H7 (cell line): ENCODE measurements at regions not wholly inside any gene's neighbourhood (a gene's known extent, or its start where the extent isn't known, plus 50 kb on each side); places are given as distances from the start of the nearest gene placed in this dataset.
"Not testable (repeated sequence)": the region's sequence is repeated elsewhere in the genome, so short reads cannot be mapped to it uniquely, and the experiment has no call there.

Experiments
- DNase-seq: peaks from one replicate; pipeline ENCODE4 v3.0.0; 2012
- H3K27me3 ChIP-seq: 2 replicates; pipeline ENCODE4 v1.6.0; 2011; ENCODE audit warnings: mild to moderate bottlenecking, low read length; ENCODE audit not compliant: control insufficient read depth, insufficient read depth
- H3K36me3 ChIP-seq: replicated peaks from 2 replicates; pipeline ENCODE4 v1.5.1; 2011; ENCODE audit warnings: low read length; ENCODE audit not compliant: control insufficient read depth, insufficient read depth
- H3K4me3 ChIP-seq: 2 replicates; pipeline ENCODE4 v1.5.1; 2011; ENCODE audit warnings: low read depth, mild to moderate bottlenecking, control low read depth, low read length, moderate library complexity; ENCODE audit not compliant: insufficient read depth

DNA sequence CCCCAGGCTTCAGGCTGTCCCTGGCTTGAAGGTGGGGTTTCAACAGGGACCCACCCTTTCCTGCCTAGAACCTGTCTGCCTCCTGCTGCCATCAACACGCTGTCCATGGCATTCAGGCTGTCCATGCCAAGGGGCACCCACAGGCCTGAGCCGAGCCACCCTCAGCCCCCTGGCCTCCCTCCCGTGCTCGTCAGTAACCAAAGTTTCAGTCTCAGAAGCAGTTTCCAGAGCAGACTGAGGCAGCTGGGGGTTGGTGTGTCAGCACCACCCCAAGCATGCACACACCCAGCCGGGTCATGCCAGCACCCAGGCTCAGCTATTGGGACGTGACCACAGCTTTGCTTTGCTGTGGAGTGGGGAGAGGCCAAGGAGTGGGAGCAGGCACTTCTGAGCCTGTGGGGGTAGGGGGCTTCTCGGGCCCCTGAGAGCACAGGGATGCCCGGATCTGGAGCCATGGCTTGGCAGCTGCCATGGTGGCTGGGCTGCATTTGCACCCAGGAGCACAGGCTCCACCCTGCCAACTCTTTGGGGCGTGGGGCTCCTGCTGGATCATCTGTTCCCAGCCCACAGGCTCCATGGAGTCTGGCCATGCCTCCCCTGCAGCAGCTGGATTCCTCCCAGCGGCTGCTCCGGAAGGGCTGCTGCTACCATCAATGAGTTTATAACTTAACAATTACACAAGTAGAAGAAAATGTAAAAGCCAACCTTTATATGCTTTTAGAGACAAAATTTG lies 314.5 kb upstream of the SEMA3C start:
- no peak overlapping the region for H3K4me3 ChIP-seq
- no peaks in the 10 kb centered on the region for H3K27me3 ChIP-seq
- DNase-seq: no peak
- no peaks in the 10 kb centered on the region for H3K36me3 ChIP-seq

DNA sequence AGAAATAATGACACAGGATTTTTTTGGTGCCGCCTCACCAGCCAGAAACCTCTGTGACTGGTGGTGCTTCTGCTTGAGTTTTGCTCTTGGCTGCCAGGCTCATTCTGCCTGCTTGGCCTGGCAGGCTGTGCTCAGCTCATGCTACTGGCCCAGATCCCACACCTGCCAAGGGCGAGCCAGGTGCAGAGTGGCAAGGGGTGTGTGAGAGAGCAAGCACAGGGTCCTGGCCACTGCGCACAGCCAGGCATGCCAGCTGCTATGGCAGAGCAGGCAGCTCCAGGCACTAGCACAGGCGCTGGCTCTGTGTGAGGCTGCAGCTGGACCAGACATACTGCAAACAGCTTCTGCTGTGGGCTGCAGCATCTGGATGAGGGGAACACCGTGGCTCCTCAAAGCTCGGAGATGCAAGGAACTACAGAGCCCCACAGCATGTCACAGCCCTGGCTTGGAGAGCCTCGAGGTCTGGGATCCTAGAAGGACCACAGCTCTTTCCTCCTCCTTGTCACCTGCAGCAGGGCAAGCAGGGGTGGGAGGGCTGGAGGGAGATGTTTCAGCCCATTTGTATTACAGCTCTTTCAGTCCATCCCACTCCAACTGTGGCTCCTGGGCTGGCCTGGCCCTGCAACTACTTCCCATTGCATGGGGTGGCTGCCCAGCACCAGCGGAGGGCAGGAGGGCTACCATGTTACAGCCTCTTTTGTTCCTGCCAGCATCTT lies 313.4 kb upstream of the SEMA3C start:
- no peaks in the 10 kb centered on the region for H3K36me3 ChIP-seq
- H3K4me3 ChIP-seq: no peak overlapping the region
- no peaks in the 10 kb centered on the region for H3K27me3 ChIP-seq
- no peak for DNase-seq

DNA sequence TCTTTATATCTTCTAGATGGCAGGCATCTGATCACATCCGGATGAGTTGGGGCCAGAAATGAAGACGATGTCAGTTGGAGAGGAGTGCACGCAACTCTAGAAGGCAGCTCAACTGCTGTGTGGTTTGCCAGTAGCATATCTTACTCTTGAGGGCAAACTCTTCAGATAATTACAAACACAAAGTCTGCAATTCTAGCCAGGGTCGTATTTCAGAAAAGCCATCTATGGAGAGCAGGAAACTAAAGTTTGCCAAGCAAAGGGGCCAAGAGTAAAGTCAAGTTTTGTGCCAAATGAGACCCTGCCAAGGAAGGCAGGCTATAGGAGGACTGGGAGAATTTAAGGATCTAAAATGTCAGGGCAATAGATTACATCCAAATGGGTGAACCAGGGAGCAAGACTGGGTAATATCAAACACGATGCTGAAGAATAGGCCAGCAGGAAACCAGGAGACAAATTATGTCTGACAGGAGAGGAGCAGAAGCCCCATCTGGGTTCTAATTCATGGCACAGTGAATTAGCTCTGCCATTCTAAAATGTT lies 312.5 kb upstream of the SEMA3C start:
- DNase-seq: no peak
- no peak overlapping the region for H3K4me3 ChIP-seq
- H3K36me3 ChIP-seq: no peaks in the 10 kb centered on the region
- H3K27me3 ChIP-seq: no peaks in the 10 kb centered on the region

DNA sequence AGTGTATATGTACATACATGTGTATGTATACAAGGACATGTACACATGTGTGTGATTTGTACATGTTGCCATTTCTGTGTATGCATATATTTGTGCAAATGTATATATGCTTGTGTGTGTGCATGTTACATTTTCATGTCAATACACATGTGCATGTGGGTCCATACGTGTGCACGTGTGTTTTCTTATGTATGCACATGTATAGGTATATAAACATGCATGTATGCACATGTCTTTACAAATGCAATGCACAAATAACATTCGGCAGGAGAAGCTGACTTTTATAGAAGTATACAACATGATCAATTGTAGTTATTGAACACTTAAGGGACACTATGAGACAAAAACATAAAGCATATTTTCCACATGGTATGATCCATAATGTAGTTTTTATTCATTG lies 307.4 kb upstream of the SEMA3C start:
- Histone ChIP-seq H3K4me3 (no peak overlapping the region), H3K27me3 (no peaks in the 10 kb centered on the region), H3K36me3 (no peaks in the 10 kb centered on the region)
- no peak for DNase-seq

DNA sequence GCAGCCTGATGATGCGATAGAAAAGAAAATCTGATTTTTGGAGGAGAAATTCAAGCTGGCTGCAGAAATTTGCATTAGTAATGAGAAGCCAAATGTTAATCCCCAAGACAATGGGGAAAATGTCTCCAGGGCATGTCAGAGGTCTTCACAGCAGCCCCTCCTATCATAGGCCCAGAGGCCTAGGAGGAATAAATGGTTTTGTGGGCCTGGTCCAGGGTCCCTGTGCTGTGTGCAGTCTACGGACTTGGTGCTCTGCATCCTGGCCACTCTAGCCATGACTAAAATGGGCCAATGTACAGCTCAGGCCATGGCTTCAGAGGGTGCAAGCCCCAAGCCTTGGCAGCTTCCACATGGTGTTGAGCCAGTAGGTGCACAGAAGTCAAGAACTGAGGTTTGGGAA lies 303.8 kb upstream of the SEMA3C start:
- H3K27me3 ChIP-seq, H3K36me3 ChIP-seq, DNase-seq, H3K4me3 ChIP-seq: not testable (repeated sequence)

DNA sequence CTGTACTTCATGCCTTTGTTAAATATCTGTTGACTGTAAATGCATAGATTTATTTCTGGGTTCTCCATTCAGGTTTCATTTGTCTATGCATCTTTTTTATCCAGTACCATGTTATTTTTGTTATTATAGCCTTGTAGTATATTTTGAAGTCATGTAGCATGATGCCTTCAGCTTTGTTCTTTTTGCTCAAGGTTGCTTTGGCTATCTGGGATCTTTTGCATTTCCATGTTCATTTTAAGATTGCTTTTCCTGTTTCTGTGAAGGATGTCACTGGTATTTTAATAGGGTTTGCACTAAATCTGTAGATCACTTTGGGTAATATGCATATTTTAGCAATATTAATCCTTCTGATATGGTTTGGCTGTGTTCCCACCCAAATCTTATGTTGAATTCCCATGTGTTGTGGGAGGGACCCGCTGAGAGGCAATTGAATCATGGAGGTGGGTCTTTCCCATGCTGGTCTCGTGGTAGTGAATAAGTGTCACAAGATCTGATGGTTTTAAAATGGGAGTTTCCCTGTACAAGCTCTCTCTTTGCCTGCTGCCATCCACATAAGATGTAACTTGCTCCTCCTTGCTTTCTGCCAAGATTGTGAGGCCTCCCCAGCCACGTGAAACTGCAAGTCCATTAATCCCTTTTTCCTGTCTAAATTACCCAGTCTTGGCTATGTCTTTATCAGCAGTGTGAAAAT lies 302.8 kb upstream of the SEMA3C start:
- H3K4me3 ChIP-seq: no peak overlapping the region
- H3K36me3 ChIP-seq: no peaks in the 10 kb centered on the region
- no peaks in the 10 kb centered on the region for H3K27me3 ChIP-seq
- DNase-seq: no peak

DNA sequence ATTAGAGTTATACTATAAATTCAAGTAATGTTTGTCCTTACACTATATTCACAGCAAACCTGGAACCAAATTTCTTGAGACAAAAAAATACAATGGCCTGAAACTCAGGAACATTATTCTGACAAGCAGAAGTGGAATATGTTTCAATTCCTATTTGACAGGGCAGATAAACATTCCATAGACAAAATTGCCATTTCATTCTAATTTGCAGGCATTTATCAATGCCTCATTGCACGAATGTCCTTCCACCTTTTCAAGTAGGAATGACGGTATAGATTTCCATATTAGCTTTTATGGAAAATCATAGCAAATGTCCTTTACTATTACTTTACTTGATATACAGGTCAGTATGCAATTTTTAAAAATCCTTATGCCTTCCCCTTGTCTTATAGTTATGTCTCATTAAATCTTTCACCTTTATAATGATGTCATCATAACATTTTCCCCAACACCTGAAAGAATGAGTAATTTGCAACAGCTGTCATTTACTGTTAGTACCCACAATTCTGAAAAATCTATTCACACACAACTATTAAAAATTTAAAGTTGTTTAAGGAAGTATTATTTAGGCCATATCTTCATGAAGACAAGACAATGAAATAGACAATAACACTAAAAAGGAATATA lies 299.7 kb upstream of the SEMA3C start:
- Histone ChIP-seq H3K36me3 (no peaks in the 10 kb centered on the region), H3K4me3 (no peak overlapping the region), H3K27me3 (no peaks in the 10 kb centered on the region)
- DNase-seq: no peak

DNA sequence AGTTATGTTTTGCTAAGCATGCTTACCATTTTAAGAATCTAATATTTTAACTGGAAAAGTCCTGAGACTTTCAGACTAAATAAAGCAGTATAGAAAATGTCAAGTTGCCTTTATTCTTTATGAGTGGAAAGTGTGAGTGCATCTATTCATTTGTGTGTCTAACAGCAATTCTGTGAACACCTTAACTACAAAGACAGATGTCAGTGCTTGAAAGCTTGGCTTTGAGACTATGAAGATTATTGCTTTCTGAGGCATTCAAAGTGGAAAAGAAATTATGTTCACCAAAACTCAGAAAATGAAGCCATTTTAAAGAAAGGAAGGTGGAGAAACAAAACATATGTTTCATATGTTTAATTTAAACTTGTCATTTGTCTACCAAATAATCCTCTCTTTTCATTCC lies 294.5 kb upstream of the SEMA3C start:
- DNase-seq: no peak
- no peaks in the 10 kb centered on the region for H3K27me3 ChIP-seq
- H3K36me3 ChIP-seq: no peaks in the 10 kb centered on the region
- no peak overlapping the region for H3K4me3 ChIP-seq

DNA sequence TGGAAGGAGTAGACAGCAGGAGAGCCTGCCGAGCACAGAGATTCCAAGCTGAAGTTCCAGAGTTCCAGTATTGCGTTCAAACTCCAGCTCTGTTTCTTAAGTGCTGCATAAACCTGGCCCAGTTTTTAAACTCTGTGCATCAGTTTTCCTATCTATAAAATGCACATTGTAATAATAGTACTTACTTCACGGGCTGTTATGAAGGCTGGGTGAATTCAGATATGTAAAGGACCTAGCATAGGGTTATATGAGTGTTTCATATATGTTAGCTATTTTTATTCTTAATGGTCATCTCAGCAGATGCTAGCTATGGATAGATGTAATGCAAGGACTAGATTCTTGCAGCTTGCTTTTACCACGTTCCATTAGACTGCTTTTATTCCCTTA lies 293.1 kb upstream of the SEMA3C start:
- H3K4me3 ChIP-seq: no peak overlapping the region
- no peaks in the 10 kb centered on the region for H3K27me3 ChIP-seq
- no peaks in the 10 kb centered on the region for H3K36me3 ChIP-seq

DNA sequence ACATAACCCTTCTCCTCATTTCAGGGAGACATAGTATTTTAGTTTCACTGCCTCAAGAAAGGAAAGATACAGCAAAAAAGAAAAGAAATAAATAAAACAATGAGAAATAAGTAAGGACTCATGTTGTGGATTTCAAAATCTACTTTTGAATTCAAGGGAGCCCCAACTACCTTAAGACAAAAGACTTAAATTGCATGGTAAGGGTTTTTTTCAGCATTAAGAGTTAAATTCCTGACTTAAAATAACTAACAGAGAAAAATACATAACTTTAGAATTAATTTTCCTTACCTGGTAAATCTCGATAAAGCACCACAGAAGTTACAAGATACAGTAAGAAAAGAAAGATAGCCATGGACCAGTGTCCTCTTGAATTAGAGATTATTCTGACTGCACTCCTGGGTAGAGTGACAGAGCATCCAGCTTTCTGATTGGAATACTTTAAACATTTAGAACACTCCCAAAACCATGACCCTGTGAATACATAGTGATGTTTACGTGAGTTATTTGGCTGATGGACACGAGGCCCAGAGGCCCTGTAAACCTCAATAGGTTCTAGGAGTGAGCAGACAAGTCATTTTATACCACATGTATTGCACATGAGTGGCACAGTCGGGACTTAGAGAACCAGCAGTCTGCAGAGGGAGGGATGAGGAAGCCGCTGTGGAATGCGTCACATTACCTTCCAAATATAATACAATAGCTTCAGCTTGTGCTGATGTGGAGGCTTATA lies 292.5 kb upstream of the SEMA3C start:
- H3K4me3 ChIP-seq: no peak overlapping the region
- H3K27me3 ChIP-seq: no peaks in the 10 kb centered on the region
- H3K36me3 ChIP-seq: no peaks in the 10 kb centered on the region
- no peak for DNase-seq

More for the DNA sequence above, 293.1 kb upstream of the SEMA3C start:
- DNase-seq: no peak

DNA sequence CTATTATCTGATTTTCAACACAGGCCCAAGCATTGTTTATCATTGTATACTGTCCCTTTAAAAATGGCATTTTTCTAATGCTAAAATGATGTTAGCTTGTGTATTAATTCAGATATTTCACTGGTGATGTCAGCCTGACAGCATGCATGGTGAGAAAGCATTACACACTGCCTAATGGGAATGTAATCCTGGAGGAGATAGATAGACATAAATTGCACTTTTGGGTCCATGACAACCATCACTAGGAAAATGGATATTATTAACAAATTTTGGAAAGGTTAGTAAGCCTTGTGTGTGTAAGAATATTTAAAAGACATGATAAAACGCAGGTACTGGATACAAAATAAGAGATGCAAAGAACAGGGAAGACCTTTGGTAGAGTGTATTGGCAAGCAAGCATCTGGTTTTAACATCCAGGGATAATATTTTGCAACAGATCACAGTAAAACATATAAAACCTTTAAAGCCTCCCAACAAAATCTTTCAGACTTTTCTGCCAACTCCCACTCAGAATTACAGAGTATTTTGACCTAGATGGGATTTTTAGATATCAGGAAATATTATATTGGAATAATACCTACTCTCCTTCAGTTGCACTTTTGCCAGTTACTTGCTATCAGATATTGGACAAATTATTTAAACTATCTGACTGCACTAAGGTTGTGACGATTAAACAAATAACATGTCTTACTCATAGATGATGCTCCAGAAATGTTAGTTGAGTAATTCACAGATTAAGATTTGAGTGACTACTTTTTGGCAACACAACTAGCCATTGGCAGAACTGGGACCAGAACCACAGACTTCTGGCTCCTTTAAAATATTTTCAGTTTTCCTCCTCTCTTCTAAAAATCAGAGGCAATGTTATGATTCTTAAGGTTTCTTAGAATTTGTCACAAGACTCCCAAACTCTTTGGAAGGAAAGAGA lies 291.6 kb upstream of the SEMA3C start:
- no peak for DNase-seq

DNA sequence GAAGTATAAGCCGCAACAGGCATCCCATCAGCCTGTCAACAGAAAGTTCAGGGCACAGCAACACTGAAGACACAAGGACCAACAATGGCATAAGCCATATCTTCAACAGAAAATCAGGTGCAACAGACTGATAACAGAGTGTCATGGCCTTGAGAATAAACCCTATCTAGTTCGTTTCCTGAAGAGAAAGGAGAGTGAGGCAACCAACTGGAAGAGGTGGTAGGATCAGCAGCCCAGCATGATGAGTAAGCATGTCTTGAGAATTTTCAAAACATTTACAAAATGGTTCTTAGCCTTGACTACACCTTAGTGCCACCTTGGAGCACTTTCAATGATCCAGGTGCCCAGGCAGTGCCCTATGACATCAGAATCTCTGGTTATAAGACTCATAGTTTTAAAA lies 290.2 kb upstream of the SEMA3C start:
- no peaks in the 10 kb centered on the region for H3K36me3 ChIP-seq
- no peak overlapping the region for H3K4me3 ChIP-seq
- no peaks in the 10 kb centered on the region for H3K27me3 ChIP-seq
- DNase-seq: no peak

More for the DNA sequence above, 291.6 kb upstream of the SEMA3C start:
- H3K4me3 ChIP-seq: no peak overlapping the region
- no peaks in the 10 kb centered on the region for H3K27me3 ChIP-seq
- H3K36me3 ChIP-seq: no peaks in the 10 kb centered on the region

DNA sequence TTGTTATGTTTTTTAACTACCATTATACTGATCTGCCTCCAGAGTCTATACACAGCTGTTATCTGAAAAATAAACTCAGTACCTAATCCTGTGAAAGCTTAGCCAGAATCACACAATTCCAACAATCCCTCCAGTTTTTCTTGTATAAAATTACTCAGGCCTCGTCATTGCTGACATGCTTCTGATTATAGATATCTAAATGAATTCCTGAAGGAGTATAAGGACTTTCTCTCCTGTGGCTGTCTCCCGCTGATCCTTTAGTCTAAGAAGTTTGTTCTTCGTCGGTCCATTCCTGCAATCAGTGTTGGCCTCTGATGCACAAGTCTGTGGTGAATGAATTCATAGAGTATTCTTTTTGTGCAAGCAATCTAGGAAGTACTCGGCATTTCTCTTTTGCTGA lies 288.9 kb upstream of the SEMA3C start:
- no peak for DNase-seq
- H3K27me3 ChIP-seq: no peaks in the 10 kb centered on the region
- no peak overlapping the region for H3K4me3 ChIP-seq
- H3K36me3 ChIP-seq: no peaks in the 10 kb centered on the region
